ENCODE measurements at regions not wholly inside any gene's neighbourhood (a gene's known extent, or its start where the extent isn't known, plus 50 kb on each side); places are given as distances from the start of the nearest gene placed in this dataset.

DNA sequence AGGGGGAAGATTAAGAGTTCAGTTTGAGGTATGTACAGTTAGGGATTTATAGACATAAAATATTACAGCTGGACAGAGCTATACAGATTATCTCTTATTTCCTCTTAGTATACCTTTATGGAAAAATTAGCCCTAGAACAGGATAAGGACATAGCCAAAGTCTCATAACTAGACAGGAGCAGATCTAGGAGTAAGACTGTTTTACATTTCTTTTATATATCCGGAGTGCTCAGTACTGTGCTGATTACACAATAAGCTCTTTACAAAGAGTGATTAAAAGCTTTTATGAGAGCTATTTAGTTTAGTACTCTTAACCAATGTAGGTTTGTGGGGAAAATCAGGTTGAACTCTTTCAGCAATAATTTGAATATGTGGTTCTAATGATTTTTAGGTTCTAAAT lies 105.8 kb downstream of the TBX22 start (continued):
- TF ChIP-seq, protein P1, sequence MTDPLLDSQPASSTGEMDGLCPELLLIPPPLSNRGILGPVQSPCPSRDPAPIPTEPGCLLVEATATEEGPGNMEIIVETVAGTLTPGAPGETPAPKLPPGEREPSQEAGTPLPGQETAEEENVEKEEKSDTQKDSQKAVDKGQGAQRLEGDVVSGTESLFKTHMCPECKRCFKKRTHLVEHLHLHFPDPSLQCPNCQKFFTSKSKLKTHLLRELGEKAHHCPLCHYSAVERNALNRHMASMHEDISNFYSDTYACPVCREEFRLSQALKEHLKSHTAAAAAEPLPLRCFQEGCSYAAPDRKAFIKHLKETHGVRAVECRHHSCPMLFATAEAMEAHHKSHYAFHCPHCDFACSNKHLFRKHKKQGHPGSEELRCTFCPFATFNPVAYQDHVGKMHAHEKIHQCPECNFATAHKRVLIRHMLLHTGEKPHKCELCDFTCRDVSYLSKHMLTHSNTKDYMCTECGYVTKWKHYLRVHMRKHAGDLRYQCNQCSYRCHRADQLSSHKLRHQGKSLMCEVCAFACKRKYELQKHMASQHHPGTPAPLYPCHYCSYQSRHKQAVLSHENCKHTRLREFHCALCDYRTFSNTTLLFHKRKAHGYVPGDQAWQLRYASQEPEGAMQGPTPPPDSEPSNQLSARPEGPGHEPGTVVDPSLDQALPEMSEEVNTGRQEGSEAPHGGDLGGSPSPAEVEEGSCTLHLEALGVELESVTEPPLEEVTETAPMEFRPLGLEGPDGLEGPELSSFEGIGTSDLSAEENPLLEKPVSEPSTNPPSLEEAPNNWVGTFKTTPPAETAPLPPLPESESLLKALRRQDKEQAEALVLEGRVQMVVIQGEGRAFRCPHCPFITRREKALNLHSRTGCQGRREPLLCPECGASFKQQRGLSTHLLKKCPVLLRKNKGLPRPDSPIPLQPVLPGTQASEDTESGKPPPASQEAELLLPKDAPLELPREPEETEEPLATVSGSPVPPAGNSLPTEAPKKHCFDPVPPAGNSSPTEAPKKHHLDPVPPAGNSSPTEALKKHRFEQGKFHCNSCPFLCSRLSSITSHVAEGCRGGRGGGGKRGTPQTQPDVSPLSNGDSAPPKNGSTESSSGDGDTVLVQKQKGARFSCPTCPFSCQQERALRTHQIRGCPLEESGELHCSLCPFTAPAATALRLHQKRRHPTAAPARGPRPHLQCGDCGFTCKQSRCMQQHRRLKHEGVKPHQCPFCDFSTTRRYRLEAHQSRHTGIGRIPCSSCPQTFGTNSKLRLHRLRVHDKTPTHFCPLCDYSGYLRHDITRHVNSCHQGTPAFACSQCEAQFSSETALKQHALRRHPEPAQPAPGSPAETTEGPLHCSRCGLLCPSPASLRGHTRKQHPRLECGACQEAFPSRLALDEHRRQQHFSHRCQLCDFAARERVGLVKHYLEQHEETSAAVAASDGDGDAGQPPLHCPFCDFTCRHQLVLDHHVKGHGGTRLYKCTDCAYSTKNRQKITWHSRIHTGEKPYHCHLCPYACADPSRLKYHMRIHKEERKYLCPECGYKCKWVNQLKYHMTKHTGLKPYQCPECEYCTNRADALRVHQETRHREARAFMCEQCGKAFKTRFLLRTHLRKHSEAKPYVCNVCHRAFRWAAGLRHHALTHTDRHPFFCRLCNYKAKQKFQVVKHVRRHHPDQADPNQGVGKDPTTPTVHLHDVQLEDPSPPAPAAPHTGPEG (CRISPR knock-in tag; IDR thresholded peaks at IDR 0.05), result no peak
- TF ChIP-seq NRL (CRISPR knock-in tag; IDR thresholded peaks at IDR 0.05; ENCODE audit: borderline replicate concordance), result no peak
- TF ChIP-seq CAMTA2 (CRISPR knock-in tag; IDR thresholded peaks at IDR 0.05; ENCODE audit: borderline replicate concordance), result no peak
- no peak for TF ChIP-seq KLF13 (CRISPR knock-in tag; IDR thresholded peaks at IDR 0.05)
- no peak for TF ChIP-seq ZNF614 (CRISPR knock-in tag; IDR thresholded peaks at IDR 0.05; ENCODE audit: borderline replicate concordance)
- TF ChIP-seq SUZ12 (IDR thresholded peaks at IDR 0.05; ENCODE audit: low read depth, low read length), result no peak
- no peak for TF ChIP-seq ZKSCAN5 (CRISPR knock-in tag; IDR thresholded peaks at IDR 0.05)
- no peak for TF ChIP-seq NFKBIZ (CRISPR knock-in tag; IDR thresholded peaks at IDR 0.05)
- TF ChIP-seq ZSCAN31 (CRISPR knock-in tag; IDR thresholded peaks at IDR 0.05; ENCODE audit: low read depth), result no peak

DNA sequence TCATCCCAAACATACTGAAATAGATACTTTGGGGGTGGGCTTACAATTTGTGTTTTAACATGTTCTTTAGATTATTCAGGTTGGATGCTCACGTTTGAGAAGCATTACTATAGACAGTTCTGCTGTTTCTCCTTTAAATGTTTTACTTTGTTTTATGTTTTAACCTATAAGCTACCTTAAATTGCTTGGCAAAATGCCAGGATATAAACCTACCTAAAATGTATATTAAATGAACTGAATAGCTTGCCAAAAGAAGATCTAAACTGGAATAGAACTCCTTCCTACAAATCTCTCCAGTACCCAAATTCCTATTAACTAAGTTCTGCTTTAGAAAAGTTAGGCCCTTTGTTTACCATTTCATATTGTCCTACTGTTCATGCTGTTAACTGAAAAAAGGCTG lies 124.4 kb downstream of the TBX22 start:
- no peak for FAIRE-seq
- Histone ChIP-seq H4K20me1 (ENCODE audit: insufficient read depth, low read length) (no peaks in the 10 kb centered on the region), H3K27ac (ENCODE audit: extremely low read length, insufficient read depth, low read length) (no peak overlapping the region), H3K9me3 (ENCODE audit: low read length) (peaks cover 17% of the 10 kb centered on the region; the same call in 1 of the 2 replicates), H3K4me1 (ENCODE audit: insufficient read depth, low read length) (no peaks in the 10 kb centered on the region), H3K36me3 (replicated peaks in 1 of 2; ENCODE audit: control insufficient read depth in 1 of 2, insufficient read depth in 2 of 2, low read length in 2 of 2) (no peaks in the 10 kb centered on the region), H3K9ac (ENCODE audit: insufficient read depth, low read depth, low read length) (no peak overlapping the region), H2AFZ (ENCODE audit: low read length) (no peak overlapping the region), H3K4me3 (replicated peaks in 1 of 3; ENCODE audit: insufficient read depth in 1 of 3, low read depth in 2 of 3, low read length in 3 of 3) (no peak overlapping the region), H3K27me3 (ENCODE audit: control insufficient read depth in 1 of 2, insufficient read depth in 2 of 2, low read length in 2 of 2) (no peaks in the 10 kb centered on the region), H3K4me2 (ENCODE audit: low read depth, low read length) (no peak overlapping the region), H3K79me2 (ENCODE audit: insufficient read depth, low read length) (no peaks in the 10 kb centered on the region)
- ChIA-PET CTCF (ENCODE audit: low intra/inter-chr PET ratio, low total read pairs) (no interaction called here), POLR2A (no interaction called here)
- WGBS (ENCODE audit: low lambda C conversion rate), result 0% methylated on average over 1 of the region's 1 CpG
- DNase-seq (ENCODE audit: low spot score), result no peak
- intact Hi-C loops (cut with micrococcal nuclease; ENCODE audit: unreplicated experiment) (no loop called here), in situ Hi-C loops (cut with HindIII; ENCODE audit: extremely low pct_ligation_motif_present, low pct_unique_long_range_greater_than_20kb) (no loop called here)
- no peak for ATAC-seq
- BruUV-seq (replicated peaks), result no TSS peak
- TF ChIP-seq ZFAT (CRISPR knock-in tag; conservative IDR thresholded peaks at IDR 0.05) (no peak), ZNF558 (CRISPR knock-in tag; IDR thresholded peaks at IDR 0.05; ENCODE audit: borderline replicate concordance) (no peak), KLF16 (CRISPR knock-in tag; IDR thresholded peaks at IDR 0.05) (no peak), RCOR2 (CRISPR knock-in tag; IDR thresholded peaks at IDR 0.05) (no peak), ZNF224 (CRISPR knock-in tag; IDR thresholded peaks at IDR 0.05) (no peak), ZNF616 (CRISPR knock-in tag; IDR thresholded peaks at IDR 0.05; ENCODE audit: low read depth) (no peak), NR2C2 (CRISPR knock-in tag; IDR thresholded peaks at IDR 0.05; ENCODE audit: borderline replicate concordance) (no peak), TBX2 (CRISPR knock-in tag; IDR thresholded peaks at IDR 0.05; ENCODE audit: borderline replicate concordance) (no peak), JUNB (CRISPR knock-in tag; IDR thresholded peaks at IDR 0.05; ENCODE audit: borderline replicate concordance) (no peak), TOPORS (CRISPR knock-in tag; IDR thresholded peaks at IDR 0.05) (no peak), NONO (IDR thresholded peaks at IDR 0.05) (no peak), NONO (CRISPR knock-in tag; conservative IDR thresholded peaks at IDR 0.05) (no peak), MED13 (CRISPR knock-in tag; IDR thresholded peaks at IDR 0.05) (no peak)
